Epidermal melanocyte (primary cell): ENCODE measurements at regions not wholly inside any gene's neighbourhood (a gene's known extent, or its start where the extent isn't known, plus 50 kb on each side); places are given as distances from the start of the nearest gene placed in this dataset.
"Not testable (repeated sequence)": the region's sequence is repeated elsewhere in the genome, so short reads cannot be mapped to it uniquely, and the experiment has no call there.

Source experiments
- DNase-seq: peaks from one replicate; pipeline ENCODE4 v3.0.0; 2011; ENCODE audit warnings: low spot score; ENCODE audit not compliant: insufficient read length

DNA sequence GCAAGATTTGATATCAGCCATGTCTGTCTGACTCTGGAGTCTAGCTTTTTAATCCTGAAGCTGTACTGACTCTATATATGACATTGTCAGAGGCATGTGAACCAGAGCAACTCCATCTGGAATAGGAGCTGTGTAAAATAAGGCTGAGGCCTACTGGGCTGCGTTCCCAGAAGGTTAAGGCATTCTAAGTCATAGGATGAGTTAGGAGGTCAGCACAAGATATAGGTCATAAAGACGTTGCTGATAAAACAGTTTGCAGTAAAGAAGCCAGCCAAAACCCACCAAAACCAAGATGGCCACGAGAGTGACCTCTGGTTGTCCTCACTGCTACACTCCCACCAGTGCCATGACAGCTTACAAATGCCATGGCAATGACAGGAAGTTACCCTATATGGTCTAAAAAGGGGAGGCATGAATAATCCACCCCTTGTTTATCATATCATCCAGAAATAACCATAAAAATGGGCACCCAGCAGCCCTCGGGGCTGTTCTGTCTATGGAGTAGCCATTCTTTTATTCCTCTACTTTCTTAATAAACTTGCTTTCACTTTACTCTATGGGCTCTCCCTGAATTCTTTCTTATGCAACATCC, 172.7 kb upstream of the KRR1 start:
- not testable (repeated sequence) for DNase-seq

DNA sequence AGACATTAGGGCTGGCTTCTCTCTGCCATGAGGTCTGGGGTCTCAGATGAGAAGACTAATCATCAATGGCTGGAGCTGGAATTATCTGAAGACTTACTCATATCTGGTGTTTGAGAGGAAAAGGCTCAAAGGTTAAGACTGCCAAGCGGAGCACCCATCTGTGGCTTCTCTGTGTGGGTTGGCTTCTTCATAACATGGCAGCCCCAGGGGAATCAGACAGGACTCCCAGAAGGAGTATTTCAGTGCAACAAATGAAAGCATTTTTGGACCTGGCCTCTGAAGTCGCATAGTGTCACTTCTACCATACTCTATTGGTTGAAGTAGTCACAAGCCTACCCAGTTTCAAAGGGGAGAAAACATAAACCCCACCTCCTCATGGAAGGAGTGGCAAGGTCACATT, 171.8 kb upstream of the KRR1 start:
- DNase-seq = no peak

DNA sequence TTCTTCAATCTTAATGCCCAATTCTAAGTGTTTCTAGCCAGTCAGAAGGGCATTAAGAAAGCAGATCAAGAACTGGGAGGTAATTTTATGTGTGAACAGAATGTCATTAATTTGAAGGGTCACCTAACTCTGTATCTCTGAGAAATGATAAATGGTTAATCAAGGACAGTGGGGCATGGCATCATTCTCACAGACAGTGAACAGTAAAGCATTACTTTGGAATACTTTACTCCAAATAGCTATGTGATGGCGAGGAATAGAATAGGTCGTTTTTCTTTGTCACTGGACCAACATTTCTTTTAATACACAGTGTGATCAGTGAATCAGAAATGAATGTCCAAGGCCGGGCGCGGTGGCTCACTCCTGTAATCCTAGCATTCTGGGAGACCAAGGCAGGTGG, 166.1 kb upstream of the KRR1 start:
- no peak for DNase-seq

DNA sequence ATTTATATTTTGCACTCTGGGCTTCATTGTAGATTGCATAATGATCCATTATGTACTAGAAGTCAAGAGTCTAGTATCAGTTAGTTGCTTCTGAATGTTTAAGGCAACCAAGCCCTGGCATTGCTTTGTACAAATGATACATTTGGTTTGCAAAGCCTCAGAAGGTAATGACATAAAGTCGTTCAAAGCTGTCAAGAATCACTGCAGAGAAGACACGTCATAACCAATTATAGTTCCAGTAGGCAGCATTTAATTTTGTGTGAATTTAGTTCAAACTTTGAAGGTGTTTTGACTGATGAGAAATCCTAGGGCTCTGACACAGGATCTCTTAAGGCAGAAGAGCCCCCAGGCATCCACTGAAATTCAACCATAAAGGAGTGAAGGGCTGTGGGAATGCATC, 163.0 kb upstream of the KRR1 start:
- DNase-seq = no peak

DNA sequence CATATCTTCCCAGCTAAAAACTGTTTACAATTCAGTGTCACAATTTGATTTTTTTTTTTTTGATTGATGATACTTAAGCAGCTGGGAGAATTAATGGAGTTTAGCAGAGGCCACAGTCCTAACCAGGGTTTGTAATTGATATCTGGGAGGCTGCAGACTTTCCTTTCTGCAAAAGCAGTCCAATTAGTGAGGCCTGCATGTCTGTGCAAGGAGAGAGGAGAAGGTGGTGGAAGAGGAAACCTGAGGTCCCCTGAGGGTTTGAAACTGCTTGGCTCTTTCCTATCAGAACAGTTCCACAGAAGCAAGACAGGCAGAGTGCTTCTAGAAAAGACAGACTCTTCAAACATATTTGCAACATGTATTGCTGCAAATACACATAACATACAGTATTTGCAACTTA, 160.8 kb upstream of the KRR1 start:
- DNase-seq = no peak

DNA sequence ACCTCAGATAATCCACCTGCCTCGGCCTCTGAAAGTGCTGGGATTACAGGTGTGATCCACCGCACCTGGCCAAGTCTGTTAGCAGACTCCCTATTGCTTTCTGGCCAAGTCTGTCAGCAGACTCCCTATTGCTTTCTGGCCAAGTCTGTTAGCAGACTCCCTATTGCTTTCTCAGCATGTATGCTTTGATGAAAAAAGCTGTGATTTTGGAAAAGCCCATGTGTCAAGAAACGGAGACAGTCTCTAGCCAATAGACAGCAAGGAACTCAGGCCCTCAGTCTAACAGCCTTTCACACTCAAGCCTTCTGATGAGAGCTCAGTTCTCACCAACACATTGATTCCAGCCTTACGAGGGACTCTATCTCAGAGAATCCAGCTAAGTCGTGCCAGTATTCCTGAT, 158.8 kb upstream of the KRR1 start:
- DNase-seq = no peak

DNA sequence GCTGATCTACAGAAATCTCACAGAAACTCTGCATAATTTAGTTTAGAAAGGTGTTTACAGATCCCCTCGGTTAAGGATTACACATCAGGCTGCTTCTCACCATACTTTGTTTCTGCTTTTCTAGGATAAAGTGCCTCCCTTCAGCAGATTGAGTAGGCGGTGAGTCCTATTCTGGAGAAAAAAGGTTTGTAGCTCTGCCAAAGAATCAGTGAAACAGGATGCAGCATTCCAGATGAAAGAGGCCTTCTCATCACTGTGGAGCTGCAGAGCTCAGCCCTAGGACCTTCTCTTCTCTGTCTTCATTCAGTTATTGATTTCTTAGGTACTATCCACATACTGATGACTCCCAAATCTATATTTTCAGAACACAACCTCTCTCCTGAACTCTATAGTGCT, 155.5 kb upstream of the KRR1 start:
- no peak for DNase-seq

DNA sequence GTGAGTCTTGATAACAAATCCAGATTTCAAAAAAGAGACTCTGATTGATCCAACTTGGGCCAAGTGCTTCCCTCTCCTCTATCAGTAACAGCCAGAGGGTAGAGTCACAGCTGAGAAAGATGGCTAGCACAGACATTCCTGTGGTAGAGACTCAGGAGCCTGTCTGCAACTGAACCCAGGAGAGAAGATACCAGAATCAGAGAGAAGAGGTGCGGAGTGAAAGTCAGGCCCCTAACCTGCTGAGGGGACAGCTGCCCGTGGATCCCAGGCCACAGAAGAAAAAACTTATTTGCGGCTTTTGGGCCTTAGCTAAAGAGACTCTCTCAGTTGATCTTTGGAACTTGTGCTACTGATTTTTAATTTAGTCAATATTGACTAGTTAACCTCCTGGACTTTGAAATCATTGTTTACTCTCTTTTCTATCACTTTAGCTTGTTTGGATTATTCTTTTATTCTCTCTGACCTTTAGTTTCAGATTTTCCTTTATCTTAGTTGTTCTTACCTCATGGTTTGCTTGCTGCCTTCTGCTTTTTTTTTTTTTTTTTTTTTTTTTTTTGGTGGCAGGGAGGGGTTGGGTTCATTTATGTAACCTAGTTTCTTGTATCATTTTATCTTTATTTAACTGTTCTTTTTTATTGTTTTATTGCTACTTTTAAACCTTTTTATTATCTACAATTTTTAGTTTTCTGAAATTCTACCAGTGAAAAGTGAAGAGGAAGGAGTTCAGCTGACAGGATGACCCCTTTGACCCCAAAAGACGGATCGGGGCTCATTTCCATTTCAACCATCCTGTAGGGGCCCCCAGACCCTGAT, 154.9 kb upstream of the KRR1 start:
- no peak for DNase-seq

DNA sequence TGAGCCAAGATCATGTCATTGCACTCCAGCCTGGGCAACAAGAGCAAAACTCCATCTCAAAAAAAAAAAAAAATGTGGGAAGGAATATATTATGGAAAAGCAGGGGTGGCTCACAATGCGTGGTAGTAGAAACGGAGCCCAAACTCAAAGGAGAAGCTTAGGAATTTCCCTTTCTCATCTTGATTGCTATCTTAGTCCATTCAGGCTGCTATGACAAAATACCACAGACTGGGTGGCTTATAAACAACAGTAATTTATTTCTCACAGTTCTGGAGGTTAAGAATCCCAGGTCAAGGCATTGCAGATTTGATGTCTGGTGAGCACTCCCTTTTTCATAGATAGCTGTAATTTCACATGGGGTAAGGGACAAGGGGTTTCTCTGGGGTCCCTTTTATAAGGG, 153.8 kb upstream of the KRR1 start:
- DNase-seq = no peak

DNA sequence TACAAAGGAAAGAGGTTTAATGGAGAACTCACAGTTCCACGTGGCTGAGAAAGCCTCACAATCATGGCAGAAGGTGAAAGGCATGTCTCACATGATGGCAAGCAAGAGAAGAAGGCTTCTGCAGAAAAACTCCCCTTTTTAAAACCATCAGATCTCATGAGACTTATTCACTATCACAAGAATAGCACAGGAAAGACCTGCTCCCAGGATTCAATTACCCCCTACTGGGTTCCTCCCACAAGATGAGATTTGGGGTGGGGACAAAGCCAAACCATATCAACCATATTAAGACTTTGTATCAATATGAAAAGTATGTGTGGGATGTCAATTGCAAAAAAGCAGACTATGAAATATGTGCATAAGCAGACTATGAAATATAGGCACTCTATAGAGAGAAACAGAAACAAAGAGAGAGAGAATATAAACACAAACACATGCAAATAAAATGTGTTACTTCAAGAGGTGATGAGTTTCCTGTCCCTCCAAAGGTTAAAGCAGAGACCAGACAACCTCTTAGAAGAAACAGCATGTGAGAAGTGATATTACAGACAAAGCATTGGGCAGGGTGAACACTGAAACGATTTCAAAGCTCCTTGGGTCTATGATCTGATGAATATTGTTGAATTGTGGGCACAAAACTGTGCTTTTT, 151.2 kb upstream of the KRR1 start:
- no peak for DNase-seq

DNA sequence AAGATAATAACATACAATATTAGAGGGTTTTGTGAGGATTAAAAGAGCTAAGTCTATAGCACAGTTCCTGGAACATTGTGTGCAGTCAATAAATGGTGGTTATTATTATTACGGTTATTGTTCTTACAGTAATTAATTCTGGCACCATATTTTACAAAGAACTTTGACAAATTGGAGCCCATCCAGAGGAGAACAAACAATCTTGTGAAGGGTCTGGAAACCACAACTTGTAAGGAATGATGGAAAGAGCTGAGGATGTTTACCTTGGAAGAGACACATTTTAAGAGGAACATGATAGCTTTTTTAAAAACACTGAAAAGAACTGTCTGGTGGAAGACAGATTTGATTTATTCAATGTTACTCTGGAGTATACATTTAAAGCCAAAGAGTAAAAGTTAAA, 150.5 kb upstream of the KRR1 start:
- no peak for DNase-seq

DNA sequence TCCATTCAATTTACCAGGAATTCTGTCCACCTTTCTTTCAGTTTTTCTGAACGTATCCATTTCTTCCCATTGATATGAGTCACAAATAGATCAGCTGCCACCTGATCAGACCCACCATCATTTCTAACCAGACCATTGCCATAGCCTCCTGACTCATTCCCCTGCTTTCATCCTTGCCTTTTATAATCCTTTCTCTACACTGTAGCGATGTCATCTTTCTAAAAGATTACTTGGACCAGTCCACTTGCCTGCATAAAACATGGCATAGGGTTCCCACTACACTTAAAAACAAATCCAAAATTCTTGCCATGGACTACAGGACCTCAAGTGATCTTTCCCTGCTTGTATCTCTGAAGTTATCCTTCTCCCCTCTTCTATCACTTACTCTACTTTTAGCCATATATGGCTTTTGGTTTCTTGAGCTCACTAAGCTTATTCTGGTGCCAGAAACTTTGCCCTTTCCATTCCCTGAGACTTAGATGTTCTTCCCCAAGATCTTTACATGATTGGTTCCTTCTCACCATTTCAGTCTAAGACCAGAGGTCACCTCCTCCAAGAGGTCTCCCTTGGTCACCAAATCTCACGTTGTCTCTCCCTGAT, 149.5 kb upstream of the KRR1 start:
- DNase-seq = no peak

DNA sequence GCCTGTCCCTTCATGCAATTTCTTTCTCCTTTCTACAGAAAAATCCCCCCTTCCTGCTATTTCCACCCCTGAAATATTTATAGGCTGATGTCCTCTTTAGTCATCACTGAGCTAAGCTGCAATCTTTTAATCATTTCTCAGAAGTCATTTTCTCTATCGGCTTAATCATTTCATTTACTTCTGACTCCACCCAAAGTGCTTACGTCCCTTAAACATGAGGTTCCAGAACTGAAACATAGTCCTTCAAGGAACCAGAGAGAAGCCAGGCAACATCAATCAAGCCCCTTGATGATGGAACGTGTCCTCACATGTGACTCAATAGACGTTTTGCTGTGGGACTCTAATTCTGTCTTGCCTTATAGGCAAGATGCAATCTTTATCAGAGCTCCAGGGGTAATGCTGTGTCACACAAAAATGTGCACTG, 148.7 kb upstream of the KRR1 start:
- DNase-seq = no peak

DNA sequence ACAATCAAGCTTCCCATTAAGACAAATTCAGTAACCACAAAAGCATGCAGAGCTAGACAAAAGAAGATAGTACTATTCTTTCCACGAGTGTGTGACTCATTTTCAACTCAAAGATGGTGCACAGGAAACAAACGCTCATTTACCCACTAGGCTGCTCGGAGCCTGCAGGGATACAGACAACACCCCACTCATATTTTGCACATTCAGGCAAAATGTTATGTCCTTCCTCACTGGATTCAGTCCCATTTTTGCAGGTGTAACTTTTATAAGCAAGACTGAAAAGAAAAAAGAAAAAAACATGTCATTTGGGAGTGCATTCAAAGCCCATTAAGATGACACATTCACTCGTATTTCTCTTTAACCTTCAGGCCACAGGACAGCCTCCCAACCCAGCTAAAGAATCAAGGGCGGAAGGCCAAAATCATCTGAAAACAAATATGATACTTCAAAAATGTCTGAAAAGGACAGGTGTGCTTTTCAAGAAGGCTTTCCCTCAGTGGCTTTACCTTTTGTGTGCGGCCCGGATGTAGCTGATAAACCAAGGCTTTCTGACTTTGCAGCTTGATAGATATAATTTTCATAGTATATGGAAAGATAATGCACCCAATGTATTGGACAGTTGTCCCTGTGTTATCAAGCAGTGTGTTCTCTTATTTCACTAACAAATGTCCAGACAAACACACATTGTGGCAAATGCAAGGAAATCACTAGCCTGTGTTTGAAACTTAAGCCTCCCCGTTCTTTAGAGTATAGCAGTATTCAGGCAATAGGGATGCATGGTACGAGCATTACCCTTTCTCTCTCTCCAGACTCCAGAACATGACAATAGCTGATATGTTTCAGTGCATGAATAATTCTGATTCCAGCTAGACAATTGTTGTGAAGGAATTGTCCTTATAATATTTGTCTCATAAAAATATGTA, 147.8 kb upstream of the KRR1 start:
- DNase-seq = peak; percentile 24

DNA sequence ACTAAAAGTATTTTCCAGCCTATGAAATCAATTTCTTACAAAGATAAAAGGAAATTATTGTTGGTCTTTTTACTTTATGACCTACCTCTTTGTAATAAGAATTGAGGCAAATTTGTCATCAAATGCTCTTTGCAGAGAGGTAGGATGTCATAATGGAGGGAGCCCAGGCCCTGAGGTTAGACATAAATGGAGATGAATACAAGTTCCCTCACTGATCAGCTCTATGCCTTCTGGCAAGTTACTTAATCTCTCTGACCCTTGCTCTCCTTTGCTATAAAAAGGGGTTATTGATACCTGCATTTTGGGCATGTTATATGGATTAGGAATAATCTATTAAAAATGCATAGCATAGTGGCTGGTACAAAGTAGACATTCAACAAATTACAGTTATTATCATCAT, 146.9 kb upstream of the KRR1 start:
- no peak for DNase-seq

DNA sequence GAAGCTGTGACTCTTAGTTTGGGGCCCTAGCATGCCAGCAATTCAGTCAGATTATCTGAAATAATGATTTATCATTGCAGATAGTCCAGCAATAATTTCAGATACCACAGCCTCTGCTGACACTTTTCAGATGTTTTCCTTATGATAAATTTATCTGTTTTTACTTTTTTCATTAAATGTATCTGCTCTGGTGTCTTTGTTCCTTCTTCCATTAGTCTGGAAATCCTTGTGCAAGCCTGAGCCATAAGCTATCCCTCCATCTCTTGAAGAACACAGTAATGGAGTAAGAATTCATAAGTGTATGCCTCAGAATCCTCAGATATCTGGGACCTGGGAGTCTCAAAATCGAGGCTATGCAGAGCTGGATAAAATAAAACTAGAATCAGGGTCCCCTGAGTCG, 146.4 kb upstream of the KRR1 start:
- DNase-seq = no peak

DNA sequence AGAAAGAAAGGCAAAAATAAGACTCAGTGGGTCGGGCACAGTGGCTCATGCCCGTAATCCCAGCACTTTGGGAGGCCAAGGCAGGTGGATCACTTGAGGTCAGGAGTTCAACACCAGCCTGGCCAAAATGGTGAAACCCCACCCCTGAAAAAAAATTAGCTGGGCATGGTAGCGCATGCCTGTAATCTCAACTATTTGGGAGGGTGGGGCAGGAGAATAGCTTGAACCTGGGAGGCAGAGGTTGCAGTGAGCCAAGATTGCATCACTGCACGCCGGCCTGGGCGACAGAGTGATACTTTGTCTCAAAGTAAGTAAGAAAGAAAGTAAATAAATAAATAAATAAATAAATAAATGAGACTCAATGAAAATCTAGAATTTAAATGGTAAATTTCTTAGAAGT, 145.9 kb upstream of the KRR1 start:
- not testable (repeated sequence) for DNase-seq

DNA sequence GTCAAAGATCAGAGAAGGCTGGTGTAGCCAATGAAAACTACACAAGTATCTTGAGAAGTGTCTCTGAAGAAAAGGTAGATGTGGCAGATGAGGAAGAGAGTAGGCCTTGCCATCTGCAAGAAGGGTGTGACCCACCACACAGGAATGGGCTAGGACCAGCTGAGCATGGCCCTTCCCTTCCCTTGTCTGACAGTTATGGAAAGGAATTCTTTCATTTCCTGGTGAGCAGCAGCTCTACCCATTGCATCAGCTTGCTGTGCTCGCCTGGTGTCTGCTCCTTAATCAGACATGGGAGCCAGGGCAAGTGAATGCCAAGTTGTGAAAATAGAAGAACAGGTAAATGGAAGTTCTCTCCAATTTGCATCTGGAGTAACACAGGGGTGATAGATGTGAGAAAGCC, 145.2 kb upstream of the KRR1 start:
- DNase-seq = peak; percentile 23

DNA sequence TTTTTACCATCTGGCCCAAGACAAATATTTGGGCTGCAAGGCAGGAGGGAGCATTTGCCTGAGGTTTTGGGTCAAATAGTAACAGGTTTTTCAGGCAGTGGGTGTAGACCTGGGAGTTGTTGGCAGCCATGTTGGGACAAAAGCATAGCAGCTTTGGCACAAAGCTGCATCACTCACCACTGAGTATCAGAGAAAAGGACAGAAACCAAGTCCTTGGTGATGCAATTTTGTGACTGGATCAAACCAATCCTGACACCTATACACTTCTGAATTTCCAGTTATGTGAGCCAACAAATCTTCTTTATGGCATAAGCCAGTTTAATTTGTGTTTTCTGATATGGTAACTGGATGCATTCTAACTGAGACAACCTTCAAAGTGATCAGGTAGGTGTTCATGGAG, 144.8 kb upstream of the KRR1 start:
- DNase-seq = no peak

DNA sequence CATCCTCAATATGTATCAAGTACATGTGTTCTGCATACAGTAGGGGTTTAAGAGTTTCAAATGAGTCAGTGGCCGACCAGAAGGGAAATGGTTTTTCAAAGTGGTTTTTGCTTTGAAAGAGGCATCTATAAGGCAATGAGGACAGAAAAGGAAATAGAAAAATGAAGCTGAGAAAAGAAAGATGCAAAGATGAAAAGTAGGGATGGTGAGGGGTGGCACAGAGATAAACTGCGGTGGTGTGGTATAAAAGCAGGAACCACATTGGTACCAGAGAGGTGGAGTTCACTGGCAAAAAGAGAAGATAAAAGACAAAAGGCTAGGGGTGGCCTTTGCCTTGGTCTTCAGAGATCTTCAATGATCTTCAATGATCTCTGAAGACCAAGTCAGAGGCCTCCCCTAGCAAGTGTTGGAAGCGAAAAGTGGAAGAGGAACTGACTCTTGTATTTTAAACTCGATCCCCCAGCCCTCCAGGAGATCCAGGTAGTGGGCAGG, 144.0 kb upstream of the KRR1 start:
- no peak for DNase-seq

DNA sequence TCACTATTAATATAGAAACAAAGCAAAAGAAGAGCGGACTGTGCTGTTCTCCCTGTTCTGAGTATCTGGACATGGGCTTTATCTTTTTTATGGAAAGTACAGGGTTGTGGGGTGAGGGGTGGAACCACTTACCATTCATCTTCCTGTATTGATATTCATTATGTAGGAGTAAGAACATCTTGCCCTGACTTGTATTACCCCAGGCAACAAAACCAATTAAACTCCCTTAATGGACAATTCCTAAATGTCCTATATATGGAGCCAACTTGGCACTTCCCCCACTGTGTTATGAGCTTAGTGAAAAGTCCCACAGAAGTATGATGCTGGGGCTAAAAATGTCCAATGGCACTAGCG, 139.9 kb upstream of the KRR1 start:
- no peak for DNase-seq
